Endothelial cell of umbilical vein (primary cell): ENCODE measurements at regions not wholly inside any gene's neighbourhood (a gene's known extent, or its start where the extent isn't known, plus 50 kb on each side); places are given as distances from the start of the nearest gene placed in this dataset.

Experiments
- GATA2 ChIP-seq: IDR thresholded peaks from 2 replicates; pipeline ENCODE4 v1.7.0; 2011; ENCODE audit warnings: low read depth, mild to moderate bottlenecking, moderate library complexity, mixed read lengths, low read length; ENCODE audit not compliant: insufficient read length, insufficient read depth
- JUN ChIP-seq: IDR thresholded peaks from 2 replicates; pipeline ENCODE4 v1.6.1; 2011; ENCODE audit warnings: borderline replicate concordance, low read depth; ENCODE audit not compliant: insufficient read length, insufficient read depth
- POLR2A ChIP-seq: IDR thresholded peaks from 2 replicates; pipeline ENCODE4 v1.6.1; 2012; ENCODE audit warnings: low read depth, mild to moderate bottlenecking, control low read depth, low read length
- POLR2AphosphoS5 ChIP-seq: IDR thresholded peaks from 2 replicates; pipeline ENCODE4 v1.6.1; 2012; ENCODE audit warnings: low read depth, mild to moderate bottlenecking, control low read depth, low read length, moderate library complexity; ENCODE audit not compliant: insufficient read depth
- TF ChIP-seq, protein P1 (sequence below): IDR thresholded peaks from 2 replicates; pipeline ENCODE4 v1.6.1; 2011; ENCODE audit not compliant: insufficient read depth, insufficient read length
- TF ChIP-seq, protein P2 (sequence below), 2 donors: IDR thresholded peaks; 1 replicate in 1 of 2; 2 replicates in 1 of 2; pipeline ENCODE4 v1.5.1; 2011; ENCODE audit warnings: low read length in 2 of 2, mild to moderate bottlenecking in 2 of 2, moderate library complexity in 2 of 2, control low read depth in 1 of 2, inconsistent platforms in 1 of 2, low read depth in 1 of 2; ENCODE audit not compliant: insufficient read depth in 1 of 2; ENCODE audit errors: extremely low read depth in 1 of 2

DNA sequence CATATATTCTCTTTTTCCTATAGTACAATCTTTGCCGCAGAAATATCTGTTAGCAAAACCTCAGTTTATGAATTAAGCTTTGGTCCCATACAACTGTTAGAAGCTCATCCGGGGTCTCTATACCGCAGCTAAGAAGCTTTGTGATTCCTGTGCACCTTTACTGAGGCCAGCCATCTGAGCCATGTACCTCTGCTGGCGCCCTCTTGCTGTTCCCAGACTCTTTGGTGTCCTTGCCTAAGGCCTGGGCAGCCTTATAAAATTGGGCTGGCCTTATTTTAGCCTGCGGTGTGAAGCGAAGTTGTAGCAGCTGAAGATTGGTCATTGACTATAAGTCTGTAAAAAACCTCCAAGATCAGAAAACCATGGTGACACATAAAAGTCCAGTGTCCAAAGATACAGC, 1135.1 kb upstream of the CHAC2 start:
- TF ChIP-seq POLR2A (no peak), JUN (no peak), GATA2 (no peak), POLR2AphosphoS5 (no peak)
- TF ChIP-seq, protein P1, sequence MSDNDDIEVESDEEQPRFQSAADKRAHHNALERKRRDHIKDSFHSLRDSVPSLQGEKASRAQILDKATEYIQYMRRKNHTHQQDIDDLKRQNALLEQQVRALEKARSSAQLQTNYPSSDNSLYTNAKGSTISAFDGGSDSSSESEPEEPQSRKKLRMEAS, result no peak
- TF ChIP-seq, protein P2, sequence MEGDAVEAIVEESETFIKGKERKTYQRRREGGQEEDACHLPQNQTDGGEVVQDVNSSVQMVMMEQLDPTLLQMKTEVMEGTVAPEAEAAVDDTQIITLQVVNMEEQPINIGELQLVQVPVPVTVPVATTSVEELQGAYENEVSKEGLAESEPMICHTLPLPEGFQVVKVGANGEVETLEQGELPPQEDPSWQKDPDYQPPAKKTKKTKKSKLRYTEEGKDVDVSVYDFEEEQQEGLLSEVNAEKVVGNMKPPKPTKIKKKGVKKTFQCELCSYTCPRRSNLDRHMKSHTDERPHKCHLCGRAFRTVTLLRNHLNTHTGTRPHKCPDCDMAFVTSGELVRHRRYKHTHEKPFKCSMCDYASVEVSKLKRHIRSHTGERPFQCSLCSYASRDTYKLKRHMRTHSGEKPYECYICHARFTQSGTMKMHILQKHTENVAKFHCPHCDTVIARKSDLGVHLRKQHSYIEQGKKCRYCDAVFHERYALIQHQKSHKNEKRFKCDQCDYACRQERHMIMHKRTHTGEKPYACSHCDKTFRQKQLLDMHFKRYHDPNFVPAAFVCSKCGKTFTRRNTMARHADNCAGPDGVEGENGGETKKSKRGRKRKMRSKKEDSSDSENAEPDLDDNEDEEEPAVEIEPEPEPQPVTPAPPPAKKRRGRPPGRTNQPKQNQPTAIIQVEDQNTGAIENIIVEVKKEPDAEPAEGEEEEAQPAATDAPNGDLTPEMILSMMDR (IDR thresholded peaks at IDR 0.05; ENCODE audit: extremely low read depth in 1 of 2, insufficient read depth in 1 of 2, low read depth in 1 of 2, low read length in 2 of 2), result no peak
